Pancreas (tissue), 10 donors: ENCODE measurements at regions not wholly inside any gene's neighbourhood (a gene's known extent, or its start where the extent isn't known, plus 50 kb on each side); places are given as distances from the start of the nearest gene placed in this dataset.
A peak's percentile ranks its signal among the peaks of the same experiment; 100 is the strongest.

Experiments used
- ATAC-seq, 4 donors: fragments of 200-7000 bp; cut with Tn5 transposase; one replicate each; pipeline versions ENCODE4 v1.8.0 to v1.9.1; 2020; ENCODE audit warnings: mild to moderate bottlenecking in 4 of 4, moderate library complexity in 4 of 4
- DNase-seq, 6 donors: peaks; one replicate each; pipeline ENCODE4 v3.0.0-alpha.2; 2020
- FAIRE-seq: peaks from 2 replicates; lab custom pipeline; 2012; peaks lifted over from hg19 to GRCh38; lab: Jason Lieb, UNC
- H3K27ac ChIP-seq, 4 donors: fragments of 200-600 bp; sonication (generic); 1 replicate in 3 of 4; 2 replicates in 1 of 4; pipeline versions ENCODE4 v1.5.0 to v1.8.0; 2020
- H3K27me3 ChIP-seq, 4 donors: fragments of 200-600 bp; one replicate each; pipeline ENCODE4 v1.8.0; 2021
- H3K36me3 ChIP-seq, 3 donors: fragments of 200-600 bp; sonication (generic) in 1 of 3; one replicate each; pipeline versions ENCODE4 v1.5.0 to v1.8.0; 2020 to 2021
- H3K4me1 ChIP-seq, 3 donors: fragments of 200-600 bp; one replicate each; pipeline ENCODE4 v1.8.0; 2021
- H3K4me3 ChIP-seq, 4 donors: fragments of 200-600 bp; sonication (generic) in 2 of 4; one replicate each; pipeline versions ENCODE4 v1.5.0 to v1.8.0; 2020 to 2021
- H3K9me3 ChIP-seq, 4 donors: fragments of 200-600 bp; one replicate each; pipeline ENCODE4 v1.8.0; 2021
- CTCF ChIP-seq, 4 donors: fragments of 200-600 bp; sonication (generic) in 3 of 4; IDR thresholded peaks; one replicate each; pipeline versions ENCODE4 v1.5.0 to v1.8.0; 2021; ENCODE audit warnings: antibody characterized with exemption in 4 of 4
- WGBS, 2 donors: extraction: QIAGEN DNeasy Blood & Tissue Kit; methylation state at CpG; one replicate each; pipeline ENCODE4 v1.1.7; 2013; 5-methylcytosine and 5-hydroxymethylcytosine counted together
- intact Hi-C, 3 donors: fragments of 100-400 bp; cut with DNase I; formaldehyde crosslinking; loops; one replicate each; pipeline versions ENCODE4 v1.11.1 to v1.14.2; 2022
- donor health status: healthy with polysubstance abuse.
- donor health status: DM: no; HTN: no; CAD: no; lungs with moderate emphysema.
- donor health status: DM: no; HTN: no; CAD: no.
- donor health status: control.
- donor health status: control.
- donor health status: Bipolar disorder and iron deficiency.
- donor health status: DM: yes; HTN: yes; CAD: no.
- donor health status: DM: no; HTN: no; CAD: no.
- donor health status: DM: no; HTN: no; CAD: no.
- donor health status: DM: yes; HTN: yes; CAD: no.

DNA sequence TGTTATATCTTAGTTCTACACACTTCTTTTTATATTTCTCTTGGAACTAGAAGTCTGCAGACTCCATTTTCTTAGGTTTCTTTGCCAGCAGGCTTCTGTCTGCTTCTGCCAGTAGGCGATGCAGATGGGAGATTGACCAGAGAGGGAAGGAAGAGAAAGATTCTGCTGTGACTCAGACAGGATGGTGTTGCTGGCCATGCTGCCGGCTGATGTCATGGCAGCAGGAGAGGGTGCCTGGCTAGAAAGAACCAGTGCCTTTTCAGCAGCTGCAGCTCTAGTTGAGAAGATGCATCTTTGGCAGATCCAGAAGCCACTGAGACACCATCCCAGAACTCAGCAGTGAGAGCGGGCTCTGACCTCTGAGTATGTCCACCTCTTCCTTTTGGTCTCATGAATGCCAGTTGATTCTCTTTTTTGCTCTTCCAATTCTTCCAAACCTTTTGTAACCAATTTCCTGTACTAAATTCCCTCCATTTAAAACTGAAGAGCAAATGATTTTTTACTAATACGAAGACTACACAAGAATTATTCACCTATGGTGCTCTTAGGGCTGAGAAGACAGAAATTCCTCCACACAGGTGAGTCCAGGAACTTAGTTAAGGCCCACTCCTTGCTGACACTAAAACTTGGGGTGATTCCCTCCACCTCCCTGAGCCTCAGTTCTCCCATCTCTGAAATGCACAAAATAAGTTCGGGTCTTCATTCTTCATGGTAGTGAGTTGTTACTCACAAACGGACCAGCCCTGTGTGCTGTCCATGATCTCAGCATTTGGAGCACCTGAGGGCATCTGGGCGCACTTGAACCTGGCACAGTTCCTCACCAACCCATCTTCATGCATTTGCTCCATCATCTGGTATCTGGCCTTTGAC is 200.7 kb downstream of the MYCN start:
- 80 to 82% methylated on average over 7 of the region's 7 CpGs for WGBS, 2 donors

DNA sequence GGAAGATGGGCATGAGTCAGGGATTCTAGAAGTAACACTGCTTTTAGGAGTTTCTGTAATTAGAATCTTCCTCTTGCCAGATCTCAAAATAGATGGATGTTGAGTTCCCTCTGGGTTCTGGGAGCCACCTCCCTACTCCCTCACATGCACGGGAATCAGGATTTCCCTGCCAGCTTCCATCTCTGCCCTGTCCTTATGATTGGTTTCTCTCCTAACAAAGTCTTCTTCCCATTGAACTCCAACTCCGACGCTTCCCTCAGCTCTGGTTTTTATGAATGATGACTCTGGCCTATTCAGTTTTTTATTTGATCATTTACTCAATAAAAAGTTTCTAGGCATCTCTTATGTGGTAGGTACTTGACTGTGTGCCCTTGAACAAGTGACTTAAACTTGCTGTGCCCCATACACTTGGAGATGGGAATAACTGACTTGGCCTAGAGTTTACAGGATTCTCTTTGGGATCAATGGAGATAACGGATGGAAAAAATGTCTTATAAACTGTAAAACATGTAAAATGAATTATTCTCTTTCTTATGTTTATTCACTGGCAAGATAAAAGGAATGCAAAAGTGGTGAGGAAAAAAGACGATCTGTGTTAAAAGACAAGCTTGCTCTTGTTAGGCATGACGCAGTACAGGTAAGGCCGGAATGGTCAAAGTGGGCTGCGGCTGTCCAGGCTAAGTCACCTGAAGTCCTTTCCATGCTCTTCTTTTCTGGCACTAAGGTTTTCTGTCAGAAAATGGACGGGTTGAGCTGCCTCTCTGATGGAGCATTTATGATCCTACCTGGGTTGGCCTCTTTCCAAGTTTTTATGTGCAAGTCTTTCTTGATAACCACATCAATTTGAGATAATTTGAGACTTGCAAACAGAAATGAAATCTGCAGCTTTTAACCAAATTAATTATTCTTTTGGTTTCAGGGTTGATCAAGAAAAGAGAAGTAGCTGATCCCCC is 199.6 kb downstream of the MYCN start:
- intact Hi-C loops: no loop called here
- 87 to 88% methylated on average over 9 of the region's 9 CpGs for WGBS, 2 donors
- FAIRE-seq (no peak), ATAC-seq (no peak), DNase-seq (no peak)
- peaks cover 4 to 11% (median 9%) of the 10 kb centered on the region in 3 donors for H3K4me1 ChIP-seq
- no peak for TF ChIP-seq CTCF (IDR thresholded peaks at IDR 0.05)
- H3K27ac ChIP-seq: no peak overlapping the region
- H3K4me3 ChIP-seq: no peak overlapping the region
- H3K36me3 ChIP-seq: no peaks in the 10 kb centered on the region
- no peaks in the 10 kb centered on the region for H3K9me3 ChIP-seq
- no peaks in the 10 kb centered on the region for H3K27me3 ChIP-seq

More for the DNA sequence above, 200.7 kb downstream of the MYCN start:
- Histone ChIP-seq H3K27ac (no peak overlapping the region), H3K4me3 (no peak overlapping the region), H3K36me3 (no peaks in the 10 kb centered on the region), H3K27me3 (no peaks in the 10 kb centered on the region), H3K4me1 (peaks cover 4 to 11% (median 9%) of the 10 kb centered on the region in 3 donors), H3K9me3 (no peaks in the 10 kb centered on the region)
- no peak for TF ChIP-seq CTCF (IDR thresholded peaks at IDR 0.05)
- DNase-seq (no peak), FAIRE-seq (no peak), ATAC-seq (peak in 2 of 4 donors; percentile 24 to 32)
- intact Hi-C loops: no loop called here

DNA sequence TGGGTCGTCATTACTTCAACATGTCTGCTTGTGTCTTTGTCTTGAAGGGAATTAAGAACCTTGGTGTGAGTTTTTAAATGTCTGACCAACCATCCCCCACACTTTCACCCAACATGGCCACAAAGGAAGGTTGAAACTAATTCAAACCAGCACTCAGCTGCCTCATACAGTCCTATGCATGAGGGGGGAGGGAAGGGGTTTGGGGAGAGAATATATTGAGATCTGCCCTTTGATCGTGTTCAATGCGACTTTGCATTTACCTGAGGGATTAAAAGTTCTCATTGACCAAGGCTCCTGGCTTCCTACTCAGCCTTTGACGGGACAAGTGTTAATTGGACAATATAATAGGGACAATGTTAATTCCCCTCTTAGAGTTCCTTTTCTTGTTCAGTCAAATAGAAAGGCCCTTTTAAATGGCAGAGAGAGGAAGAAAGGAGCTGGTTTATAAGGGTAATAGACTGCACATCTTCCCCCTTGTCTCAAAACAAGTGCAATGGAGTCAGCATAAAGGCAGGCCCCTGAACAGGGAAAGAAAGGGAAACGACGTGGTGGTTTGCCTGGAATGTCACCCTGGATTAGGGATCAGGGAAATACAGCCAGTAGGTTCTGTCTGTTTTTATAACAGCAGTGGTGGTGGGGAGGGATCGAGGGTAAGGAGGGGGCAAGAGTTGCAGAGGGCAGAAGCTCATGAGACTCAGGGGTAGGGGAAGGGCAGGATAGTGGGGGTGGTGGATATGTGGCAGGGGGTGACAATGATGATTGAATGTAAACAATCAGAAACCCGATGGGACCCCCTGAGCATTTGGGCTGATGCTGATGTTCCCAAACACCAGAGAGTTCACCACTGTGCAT is 198.7 kb downstream of the MYCN start:
- DNase-seq (no peak), ATAC-seq (no peak), FAIRE-seq (no peak)
- H3K4me3 ChIP-seq: no peak overlapping the region
- no peak for TF ChIP-seq CTCF (IDR thresholded peaks at IDR 0.05)
- H3K36me3 ChIP-seq: no peaks in the 10 kb centered on the region
- H3K27me3 ChIP-seq: no peaks in the 10 kb centered on the region
- no peak overlapping the region for H3K27ac ChIP-seq
- intact Hi-C loops: no loop called here
- no peaks in the 10 kb centered on the region for H3K9me3 ChIP-seq
- 77 to 90% methylated on average over 8 of the region's 8 CpGs for WGBS, 2 donors
- peaks cover 4 to 11% (median 9%) of the 10 kb centered on the region in 3 donors for H3K4me1 ChIP-seq

DNA sequence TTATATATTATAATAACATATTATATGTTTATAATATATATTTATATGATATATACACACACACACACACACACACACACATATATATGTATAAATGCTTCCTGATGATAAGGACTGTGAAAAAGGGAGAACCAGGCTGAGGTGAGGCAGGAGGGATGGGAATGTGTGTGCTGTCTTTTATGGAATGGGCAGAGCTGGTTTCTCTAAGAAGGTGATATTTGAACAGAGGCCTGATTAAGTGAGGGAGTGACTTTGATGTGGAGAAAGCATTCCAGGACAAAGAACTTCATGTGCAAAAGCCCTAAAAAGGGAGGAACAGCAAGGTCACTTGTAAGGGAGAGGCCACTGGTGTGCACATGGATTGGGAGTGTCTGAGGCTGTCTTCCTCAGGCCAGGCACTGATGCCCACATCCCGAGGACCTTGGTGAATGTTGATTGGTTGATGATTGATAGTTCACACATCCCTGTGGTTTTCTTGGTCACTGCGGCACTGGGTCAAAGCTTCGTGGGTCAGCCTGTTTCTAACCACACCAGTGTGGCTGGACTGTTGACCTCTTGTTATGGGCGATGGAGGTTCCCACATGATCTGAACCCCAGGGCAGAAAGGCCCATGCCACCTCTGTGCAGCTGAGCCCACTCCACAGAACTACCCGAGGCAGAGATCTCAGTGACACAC is 196.9 kb downstream of the MYCN start:
- no peak for TF ChIP-seq CTCF (IDR thresholded peaks at IDR 0.05)
- Histone ChIP-seq H3K4me1 (peaks cover 0 to 2% (median 1%) of the 10 kb centered on the region in 3 donors), H3K36me3 (no peaks in the 10 kb centered on the region), H3K9me3 (no peaks in the 10 kb centered on the region), H3K27ac (no peak overlapping the region), H3K4me3 (no peak overlapping the region), H3K27me3 (no peaks in the 10 kb centered on the region)
- intact Hi-C loops: no loop called here
- WGBS, 2 donors: 77 to 80% methylated on average over 5 of the region's 5 CpGs
- FAIRE-seq (no peak), DNase-seq (no peak), ATAC-seq (no peak)
